HCT116 (cell line): ENCODE measurements at regions not wholly inside any gene's neighbourhood (a gene's known extent, or its start where the extent isn't known, plus 50 kb on each side); places are given as distances from the start of the nearest gene placed in this dataset.

ENCODE experiments used
- CTCF ChIP-seq, 3 experiments: fragments of 200-600 bp in 1 of 3; sonication (generic) in 1 of 3; IDR thresholded peaks in 2 of 3; conservative IDR thresholded peaks in 1 of 3; 2 replicates each; pipeline ENCODE4 v1.5.1; 2012 to 2017; ENCODE audit warnings: low read depth in 2 of 3, low read length in 2 of 3, antibody characterized with exemption in 1 of 3, borderline replicate concordance in 1 of 3, control low read depth in 1 of 3, mild to moderate bottlenecking in 1 of 3, mixed read lengths in 1 of 3, mixed run types in 1 of 3, moderate library complexity in 1 of 3; ENCODE audit not compliant: insufficient read depth in 1 of 3
- EZH2phosphoT487 ChIP-seq: fragments of 200-600 bp; IDR thresholded peaks from 2 replicates; pipeline ENCODE4 v1.6.1; 2018; ENCODE audit warnings: antibody characterized with exemption, borderline replicate concordance
- ZBTB33 ChIP-seq: IDR thresholded peaks from 2 replicates; pipeline ENCODE4 v1.6.1; 2011; ENCODE audit warnings: mild to moderate bottlenecking, low read length, moderate library complexity; ENCODE audit not compliant: insufficient replicate concordance; ENCODE audit errors: extremely low read depth

- TF ChIP-seq EZH2phosphoT487 = no peak
- no peak for TF ChIP-seq CTCF (IDR thresholded peaks at IDR 0.05 in 2 of 3, conservative IDR thresholded peaks at IDR 0.05 in 1 of 3; ENCODE audit: borderline replicate concordance in 1 of 3, insufficient read depth in 1 of 3, low read depth in 2 of 3, low read length in 2 of 3)
- TF ChIP-seq ZBTB33 = no peak
Observed at GRCh38 chr6:92763680-92764079, 655.7 kb downstream of the EPHA7 start.
